ENCODE measurements at regions not wholly inside any gene's neighbourhood (a gene's known extent, or its start where the extent isn't known, plus 50 kb on each side); places are given as distances from the start of the nearest gene placed in this dataset.
"Not testable (repeated sequence)": the region's sequence is repeated elsewhere in the genome, so short reads cannot be mapped to it uniquely, and the experiment has no call there.

DNA sequence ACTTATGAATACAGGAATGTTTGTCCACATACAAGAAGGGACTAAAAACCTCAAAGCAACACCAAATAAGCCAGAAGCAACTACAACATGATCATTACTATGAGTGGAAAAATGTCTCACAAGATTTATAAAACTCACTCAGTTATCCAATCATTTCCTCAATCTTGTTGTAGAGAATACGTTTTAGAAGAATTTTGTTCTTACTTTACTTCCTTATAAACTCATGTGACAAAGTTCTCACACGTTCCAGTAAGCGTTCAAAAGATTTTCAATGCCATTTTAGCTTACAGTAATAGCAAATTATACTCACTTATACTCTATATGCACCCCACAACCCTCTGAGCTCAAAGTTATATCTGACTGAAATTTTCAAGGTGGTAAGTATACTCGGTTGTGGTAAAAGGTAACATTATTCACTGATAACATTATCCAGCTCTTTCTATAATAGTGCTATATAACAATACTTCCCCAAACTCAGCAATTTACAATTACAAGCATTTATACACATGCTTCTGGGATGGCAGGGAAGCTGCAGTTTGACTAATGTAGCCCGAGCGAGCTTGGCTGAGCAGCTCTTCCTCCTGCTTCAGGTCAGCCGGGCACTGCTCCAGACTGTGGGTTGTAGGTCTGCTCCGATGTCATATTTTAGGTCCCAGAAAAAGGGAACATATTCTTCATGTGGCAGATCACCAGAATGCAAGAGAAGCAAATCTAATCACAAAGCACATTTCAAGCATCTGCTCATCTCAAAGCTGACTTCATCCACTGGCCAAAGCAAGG, 226.3 kb downstream of the RCHY1 start:
- DNase-seq (ENCODE audit: low spot score), result no peak

DNA sequence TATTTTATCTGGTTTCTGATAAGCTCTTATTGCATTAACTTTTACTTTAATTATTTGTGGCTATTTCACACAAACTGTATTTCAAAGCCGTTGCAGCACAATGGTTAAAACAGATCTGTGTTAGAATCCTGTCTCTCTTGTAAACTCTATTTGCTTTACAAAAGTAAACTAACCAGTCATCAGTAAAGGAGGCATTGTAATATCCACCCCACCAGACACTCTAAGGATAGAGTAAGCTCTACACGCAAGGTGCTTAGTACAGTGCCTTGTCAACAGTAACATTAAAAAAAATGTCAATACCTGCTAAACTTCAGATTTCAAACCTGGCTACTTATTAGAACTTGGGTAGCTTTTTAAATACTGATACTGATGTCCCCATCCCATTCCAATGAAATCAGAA, 228.4 kb downstream of the RCHY1 start:
- DNase-seq (ENCODE audit: low spot score), result no peak

DNA sequence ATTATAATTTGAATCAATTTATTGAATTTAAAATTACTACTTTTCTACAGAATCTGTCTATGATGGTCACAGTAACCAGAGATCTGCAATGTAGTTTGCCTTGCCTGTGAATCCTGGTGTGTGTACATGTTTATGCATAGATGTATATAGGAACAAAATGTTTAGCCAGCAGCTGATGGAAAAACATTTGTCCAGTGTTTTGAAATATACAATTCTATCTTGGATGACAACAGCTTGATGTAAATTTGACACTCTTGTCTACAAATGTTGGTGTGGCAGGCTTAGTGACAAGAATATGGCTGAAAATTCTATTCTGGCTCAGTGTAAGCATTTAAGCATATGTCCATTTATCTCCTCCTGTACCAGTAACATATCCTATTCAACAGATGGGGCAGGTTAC, 229.4 kb downstream of the RCHY1 start:
- DNase-seq (ENCODE audit: low spot score), result no peak

DNA sequence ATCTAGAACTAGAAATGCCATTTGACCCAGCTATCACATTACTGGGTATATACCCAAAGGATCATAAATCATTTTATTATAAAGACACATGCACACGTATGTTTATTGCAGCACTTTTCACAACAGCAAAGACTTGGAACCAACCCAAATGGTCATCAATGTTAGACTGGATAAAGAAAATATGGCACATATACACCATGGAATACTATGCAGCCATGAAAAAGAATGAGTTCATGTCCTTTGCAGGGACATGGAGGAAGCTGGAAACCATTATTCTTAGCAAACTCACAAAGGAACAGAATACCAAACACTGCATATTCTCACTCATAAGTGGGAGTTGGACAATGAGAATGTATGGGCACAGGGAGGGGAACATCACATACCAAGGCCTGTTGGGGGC, 233.7 kb downstream of the RCHY1 start:
- not testable (repeated sequence) for DNase-seq (ENCODE audit: low spot score)

DNA sequence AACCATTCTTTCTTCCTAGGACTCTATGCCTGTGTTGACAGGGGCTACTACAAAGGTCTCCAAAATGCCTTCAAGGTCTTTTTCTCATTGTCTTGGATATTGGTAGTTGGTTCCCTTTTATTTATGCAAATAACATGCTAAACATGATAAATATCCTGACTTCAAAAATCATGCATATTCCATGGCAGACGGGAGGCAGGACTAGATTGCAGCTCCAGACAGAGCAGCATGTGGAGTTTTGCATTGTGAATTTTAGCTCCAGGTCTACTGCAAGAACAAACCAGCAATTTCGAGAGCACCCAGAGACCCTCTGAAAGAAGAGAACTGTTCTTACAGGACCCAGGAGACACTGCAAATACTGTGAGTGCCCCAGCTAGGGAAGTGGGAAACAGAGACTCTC, 254.9 kb downstream of the RCHY1 start:
- DNase-seq (ENCODE audit: low spot score), result no peak

DNA sequence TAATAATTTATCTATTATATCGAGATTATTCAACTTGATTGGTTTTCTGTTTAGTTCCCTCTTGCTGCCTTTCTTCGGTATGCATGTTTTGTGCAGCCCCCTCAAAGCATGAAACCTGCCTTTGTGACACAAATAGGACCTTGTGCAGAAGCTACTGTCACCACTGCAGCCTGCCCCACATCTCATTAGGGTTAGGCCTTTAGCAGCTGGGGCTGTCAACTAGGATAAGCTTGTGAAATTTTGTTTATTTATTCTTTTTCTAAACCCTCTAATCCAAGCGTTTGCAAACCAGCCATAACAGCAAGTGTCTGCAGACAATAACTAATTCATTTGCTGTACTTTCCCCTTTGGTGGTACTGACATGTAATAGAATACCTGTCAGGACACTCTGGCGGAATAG, 258.9 kb downstream of the RCHY1 start:
- DNase-seq (ENCODE audit: low spot score), result no peak

DNA sequence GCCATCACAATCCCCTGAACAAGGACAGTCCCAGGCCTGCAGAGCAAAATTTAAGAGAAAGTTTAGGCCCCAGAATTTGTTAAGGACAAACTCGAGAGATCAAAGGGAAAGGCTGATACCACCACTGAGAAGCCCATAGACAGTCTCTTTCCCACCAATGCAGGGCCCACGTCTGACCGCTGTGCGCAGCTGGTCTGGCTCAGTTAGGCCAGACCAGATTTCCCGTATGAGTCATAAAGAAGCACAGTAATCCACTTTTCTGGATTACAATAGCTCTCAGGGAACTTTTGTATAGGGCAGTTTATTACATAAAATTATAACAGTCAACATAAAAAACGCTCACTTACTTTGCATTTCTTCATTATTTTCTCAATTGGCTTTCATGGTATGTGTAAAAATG, 259.5 kb downstream of the RCHY1 start:
- DNase-seq (ENCODE audit: low spot score), result no peak

DNA sequence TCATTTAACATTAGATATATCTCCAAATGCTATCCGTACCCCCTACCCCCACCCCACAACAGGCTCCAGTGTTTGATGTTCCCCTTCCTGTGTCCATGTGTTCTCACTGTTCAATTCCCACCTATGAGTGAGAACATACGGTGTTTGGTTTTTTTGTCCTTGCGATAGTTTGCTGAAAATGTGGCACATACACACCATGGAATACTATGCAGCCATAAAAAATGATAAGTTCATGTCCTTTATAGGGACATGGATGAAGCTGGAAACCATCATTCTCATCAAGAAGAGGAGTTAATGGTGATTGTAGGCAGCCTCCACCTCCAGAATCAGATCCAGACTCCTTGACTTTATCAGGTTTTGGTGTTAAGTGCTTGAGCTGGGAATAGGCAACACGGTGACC, 261.1 kb downstream of the RCHY1 start:
- DNase-seq (ENCODE audit: low spot score), result not testable (repeated sequence)

DNA sequence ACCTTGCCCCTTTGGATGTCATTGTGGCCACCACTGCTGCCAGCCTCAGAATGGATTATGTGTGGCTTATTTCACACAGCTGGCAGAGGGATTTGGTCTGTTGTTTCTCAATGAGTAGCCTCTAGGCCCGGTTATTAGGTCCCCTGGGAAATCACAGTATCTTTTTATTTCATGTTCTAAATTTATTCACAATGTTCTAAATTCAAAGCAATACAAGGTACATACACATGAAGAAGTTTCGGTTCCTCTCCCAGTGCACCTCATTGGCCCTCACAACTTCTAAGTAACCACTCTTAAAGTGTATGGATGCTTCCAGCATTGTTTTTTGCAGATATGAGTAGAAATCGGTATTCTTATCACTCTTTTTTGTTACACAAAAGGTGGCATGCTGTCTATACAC, 262.7 kb downstream of the RCHY1 start:
- DNase-seq (ENCODE audit: low spot score), result no peak

DNA sequence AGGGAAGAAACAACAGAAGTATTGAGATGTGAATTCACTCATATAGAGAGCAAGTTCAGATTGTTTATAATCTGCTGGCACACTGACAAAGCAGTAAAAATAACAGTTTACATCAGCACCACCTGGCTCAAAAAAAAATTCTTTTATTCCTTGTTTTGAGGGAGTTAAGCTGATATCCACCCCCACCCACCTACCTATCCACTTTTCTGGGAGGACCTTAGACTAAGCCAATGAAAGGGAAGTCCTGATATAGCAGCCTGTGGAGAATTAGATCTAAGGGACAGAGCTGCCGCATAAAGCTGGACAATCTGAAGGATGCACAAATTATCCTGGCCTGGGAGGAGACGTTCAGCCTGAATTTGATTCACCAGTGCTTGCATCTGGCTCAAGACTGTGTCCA, 264.5 kb downstream of the RCHY1 start:
- DNase-seq (ENCODE audit: low spot score), result no peak

DNA sequence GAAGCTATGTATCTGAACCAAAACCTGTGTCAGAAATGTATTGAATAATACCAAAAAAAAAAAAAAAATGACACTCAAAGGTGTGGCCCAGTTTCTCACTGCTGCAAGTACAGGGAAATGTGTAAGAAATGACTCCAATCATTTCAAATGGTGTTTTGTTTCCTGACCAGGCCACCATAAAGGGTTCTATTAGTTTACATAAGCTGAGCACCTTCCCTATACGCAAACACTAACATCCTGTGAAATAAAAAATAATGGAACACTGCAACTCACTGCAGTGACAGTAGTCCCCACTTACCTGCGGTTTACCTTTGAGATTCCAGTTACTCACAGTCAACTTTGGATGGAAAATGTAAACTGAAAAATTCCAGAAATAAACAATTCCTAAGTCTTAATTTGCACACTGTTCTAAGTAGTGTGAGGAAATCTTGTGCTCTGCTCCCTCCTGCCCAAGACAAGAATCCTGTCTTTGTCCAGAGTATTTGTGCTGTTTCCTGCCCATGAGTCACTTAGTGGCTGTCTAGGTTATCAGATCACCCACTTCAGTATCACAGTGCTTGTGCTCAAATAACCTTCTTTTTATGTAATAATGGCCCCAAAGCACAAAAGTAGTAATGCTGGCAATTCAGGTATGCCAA, 265.3 kb downstream of the RCHY1 start:
- DNase-seq (ENCODE audit: low spot score), result peak; percentile 20

DNA sequence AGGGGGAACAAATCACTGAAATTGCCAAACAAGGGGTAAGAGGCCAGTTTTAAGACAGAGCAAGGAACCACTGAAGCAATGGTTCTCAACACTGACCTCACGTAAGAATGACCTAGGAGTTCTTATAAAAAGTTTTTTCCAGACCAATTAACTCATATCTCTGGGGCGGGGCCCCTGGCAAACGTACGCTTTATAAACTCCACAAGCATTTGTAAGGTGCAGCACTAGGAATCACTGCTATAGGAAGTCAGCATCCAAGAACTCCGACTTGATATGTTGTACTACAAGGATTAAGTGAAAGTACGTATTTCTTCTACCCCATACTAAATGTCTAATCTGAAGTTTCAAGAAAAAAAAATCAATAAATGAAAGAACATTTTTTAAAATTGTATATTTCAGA, 269.9 kb downstream of the RCHY1 start:
- no peak for DNase-seq (ENCODE audit: low spot score)

DNA sequence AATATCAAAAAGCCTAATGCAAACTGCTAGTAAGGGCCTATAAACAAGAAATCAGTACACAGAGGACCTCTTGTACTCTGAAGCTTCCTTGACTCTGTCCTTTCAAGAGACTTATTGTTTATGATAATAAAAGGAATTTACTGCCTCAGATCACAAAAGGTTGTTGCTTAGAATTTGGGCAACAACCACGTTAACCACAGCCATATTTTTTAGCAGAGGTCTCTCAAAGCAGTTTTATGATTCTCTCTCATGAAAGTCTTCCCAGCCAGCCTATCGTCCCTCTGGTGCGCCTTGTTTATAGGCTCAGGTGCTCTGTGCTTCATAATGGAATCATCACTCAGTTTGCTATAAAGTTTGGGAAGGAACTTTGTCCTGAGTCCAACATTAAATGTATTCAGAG, 270.6 kb downstream of the RCHY1 start:
- DNase-seq (ENCODE audit: low spot score), result no peak

DNA sequence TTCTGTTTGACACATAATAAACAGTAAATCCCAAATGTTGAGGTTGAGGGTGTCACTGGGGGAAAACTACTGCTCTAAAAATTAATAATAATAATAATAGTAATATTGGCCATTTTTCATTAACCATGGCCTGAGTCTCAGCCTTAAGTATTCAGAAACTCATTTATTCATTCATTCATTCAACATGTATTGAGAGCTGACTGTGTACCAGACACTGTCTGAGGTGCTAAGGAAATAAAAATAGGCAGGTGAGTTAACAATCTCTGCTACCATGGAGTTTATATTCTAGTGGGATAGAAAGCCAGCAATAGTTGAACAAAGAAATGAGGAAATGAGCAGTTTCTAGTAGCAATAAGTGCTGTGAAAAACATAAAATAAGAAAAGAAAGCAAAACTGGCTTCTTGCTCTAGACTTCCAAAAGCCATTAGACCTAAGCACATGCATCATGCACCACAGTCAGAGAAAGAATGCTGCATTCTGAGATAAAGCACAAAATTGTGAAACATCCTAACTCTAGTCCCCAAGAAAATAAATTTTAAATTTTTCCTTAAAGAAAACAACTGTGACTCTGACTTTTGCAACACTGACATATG, 278.7 kb downstream of the RCHY1 start:
- DNase-seq (ENCODE audit: low spot score), result no peak

DNA sequence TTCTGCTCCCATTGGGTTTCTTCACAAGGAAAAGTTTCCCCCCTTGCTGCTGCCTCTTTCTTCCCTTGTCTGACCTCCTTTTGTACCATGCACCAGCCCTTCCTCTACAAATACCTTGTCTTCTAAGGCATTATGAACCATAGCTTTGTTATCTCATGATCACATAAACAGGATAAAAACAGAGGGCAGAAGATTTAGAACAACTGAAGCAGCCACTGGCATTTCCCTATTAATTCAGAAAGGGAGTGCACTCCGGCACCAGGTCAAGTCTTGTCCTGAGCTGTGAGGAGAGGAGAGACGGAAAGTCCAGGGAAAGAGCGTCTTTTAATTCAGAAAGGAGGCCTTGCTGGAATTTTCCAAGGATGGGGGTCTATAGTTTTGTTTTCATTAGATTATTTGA, 281.7 kb downstream of the RCHY1 start:
- DNase-seq (ENCODE audit: low spot score), result no peak

DNA sequence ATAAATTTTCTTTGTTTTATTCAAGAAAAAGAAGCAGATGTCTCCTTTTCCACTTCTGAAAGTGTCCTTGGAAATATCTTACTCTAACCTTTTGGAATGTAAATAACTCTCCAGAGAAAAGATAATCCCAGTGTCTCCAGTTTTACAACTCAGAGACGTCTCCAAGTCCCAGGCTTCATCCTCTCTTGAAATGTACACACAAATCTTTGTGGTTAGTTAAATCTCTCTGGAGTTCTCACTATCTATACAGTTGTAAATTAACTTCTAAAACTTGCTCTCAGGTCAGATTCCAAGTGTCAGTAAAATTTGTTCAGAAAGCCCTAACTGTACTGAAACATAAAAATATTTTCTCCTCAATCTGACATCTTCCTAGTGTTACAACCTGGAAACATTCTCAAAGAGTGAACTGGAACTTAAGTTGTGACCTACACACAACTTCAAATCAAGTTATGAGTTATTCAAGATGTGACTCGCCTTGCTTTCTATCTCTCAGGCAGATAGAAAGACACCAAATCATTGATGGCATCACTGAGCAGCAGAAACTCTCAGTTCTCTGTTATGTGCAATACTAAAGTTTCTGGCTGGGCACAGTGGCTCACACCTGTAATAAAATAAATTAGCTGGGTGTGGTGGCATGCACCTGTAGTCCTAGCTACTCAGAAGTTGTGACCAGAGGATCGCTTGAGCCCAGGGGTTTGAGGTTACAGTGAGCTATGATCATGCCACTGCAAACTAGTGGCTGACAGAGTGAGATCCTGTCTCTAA, 284.2 kb downstream of the RCHY1 start:
- DNase-seq (ENCODE audit: low spot score), result no peak

DNA sequence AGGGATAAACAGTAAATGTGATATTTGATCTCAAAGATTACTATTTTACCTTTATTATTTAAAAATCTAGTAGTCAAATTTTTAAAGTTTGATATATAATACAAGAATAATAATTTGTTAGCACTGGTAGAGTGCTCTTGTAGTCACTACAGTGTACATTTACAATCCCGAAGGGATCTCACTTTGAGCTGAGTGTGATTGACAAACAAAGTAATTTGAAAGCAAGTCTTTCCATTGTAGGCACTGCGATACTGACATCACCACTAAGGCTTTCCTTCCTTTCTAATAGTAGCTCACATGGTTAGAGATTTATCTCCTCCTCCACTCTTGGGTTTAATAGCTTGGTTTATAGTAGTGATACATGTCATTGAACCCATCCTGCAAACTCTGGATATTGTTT, 280.6 kb downstream of the PARM1 start:
- DNase-seq (ENCODE audit: low spot score), result no peak

DNA sequence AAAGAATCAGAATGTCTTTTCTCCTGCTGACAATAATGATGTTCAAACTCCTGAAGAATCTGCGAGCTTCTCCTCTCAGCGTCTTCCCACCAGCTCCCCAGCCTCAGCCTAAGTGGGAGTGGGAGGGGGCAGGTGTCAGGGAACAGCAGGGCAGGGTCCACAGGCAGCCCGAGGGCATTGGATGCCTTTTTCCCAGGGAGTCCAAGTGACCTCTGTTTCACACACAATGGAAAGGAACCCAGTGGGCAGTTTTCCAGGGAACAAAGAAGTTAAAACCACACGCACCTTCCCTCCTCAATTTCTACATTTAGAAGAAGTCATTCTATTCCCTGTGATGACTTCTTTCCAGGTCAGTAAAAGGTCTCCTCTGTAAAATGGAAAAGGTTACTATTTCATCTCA, 278.5 kb downstream of the PARM1 start:
- DNase-seq (ENCODE audit: low spot score), result no peak

DNA sequence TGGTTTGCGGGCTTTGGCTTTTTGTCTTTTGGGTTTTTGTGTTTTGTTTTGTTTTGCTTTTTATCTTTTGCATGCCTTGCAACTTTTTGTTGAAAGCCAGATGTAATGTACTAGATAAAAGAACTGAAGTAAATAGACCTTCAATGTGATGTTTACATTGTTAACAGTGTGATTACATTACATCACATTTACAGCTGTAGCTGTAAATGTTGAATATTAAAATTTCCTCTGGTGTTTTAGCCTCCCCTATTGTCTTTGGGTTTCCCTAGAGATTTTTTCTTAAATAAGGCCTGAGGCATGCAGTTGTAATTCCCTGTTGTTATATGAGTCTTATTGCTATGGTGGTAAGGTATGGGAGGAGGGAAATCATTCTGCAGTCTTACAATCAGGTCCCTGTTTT, 275.0 kb downstream of the PARM1 start:
- DNase-seq (ENCODE audit: low spot score), result no peak

DNA sequence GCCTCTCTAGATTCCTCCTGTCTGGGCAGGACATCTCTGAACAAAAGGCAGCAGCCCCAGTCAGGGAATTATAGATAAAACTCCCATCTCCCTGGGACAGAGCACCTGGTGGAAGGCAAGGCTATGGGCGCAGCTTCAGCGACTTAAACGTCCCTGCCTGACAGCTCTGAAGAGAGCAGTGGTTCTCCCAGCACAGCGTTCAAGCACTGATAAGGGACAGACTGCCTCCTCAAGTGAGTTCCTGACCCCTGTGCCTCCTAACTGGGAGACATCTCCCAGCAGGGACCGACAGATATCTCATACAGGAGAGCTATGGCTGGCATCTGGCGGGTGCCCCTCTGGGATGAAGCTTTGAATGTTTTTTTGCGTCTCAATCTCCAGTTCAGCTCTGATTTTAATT, 262.2 kb downstream of the PARM1 start:
- no peak for DNase-seq (ENCODE audit: low spot score)

DNA sequence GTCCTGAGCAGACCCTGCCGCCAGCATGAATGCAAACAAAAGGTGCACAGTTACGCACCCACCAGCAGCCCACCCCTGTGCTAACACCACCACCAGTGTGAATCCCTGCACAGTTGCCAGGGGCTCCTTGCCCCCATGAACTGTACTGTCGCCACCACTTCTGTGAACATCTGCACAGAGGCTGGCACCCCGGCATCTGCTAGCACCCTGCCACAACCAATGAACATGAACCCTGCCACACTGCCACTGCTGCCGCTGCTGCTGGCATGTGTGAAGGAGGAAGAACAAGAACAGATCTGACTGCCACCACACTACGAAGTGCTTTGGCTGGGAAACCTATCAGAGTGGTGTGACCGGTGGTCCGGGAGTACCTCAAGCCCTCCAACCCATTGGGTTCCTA, 261.3 kb downstream of the PARM1 start:
- no peak for DNase-seq (ENCODE audit: low spot score)

DNA sequence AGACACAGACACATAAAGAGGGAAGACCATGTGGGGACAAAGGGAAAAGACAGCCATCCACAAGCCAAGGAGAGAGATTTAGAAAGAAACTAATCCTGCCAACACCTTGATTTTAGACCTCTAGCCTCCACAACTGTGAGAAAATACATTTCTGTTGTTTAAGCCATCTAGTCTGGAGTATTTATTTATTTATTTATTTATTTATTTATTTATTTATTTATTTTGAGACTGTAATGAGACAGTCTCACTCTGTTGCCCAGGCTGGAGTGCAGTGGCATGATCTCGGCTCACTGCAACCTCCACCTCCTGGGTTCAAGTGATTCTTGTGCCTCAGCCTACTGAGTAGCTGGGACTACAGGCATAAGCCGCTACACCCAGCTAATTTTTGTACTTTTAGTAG, 259.3 kb downstream of the PARM1 start:
- not testable (repeated sequence) for DNase-seq (ENCODE audit: low spot score)

Measured in kidney tubule cell (primary cell).